HG03432 (cell line): ENCODE measurements at regions not wholly inside any gene's neighbourhood (a gene's known extent, or its start where the extent isn't known, plus 50 kb on each side); places are given as distances from the start of the nearest gene placed in this dataset.
"Not testable (repeated sequence)": the region's sequence is repeated elsewhere in the genome, so short reads cannot be mapped to it uniquely, and the experiment has no call there.

Source experiments
- ATAC-seq: cut with Tn5 transposase; IDR thresholded peaks from one replicate; pipeline ENCODE4 v1.9.1; 2021; ENCODE audit warnings: mild to moderate bottlenecking, moderate library complexity; ENCODE audit not compliant: unreplicated experiment

- ATAC-seq = no peak
Observed at GRCh38 chrY:16715278-16715677, 1164.7 kb downstream of the CDY2B start.

GRCh38 chrY:16673102-16673787, 1206.8 kb downstream of the CDY2B start:
- ATAC-seq = no peak

GRCh38 chrY:16668402-16668801, 1211.6 kb downstream of the CDY2B start:
- no peak for ATAC-seq

GRCh38 chrY:16662741-16663140, 1217.3 kb downstream of the CDY2B start:
- ATAC-seq = no peak

- no peak for ATAC-seq
Observed at GRCh38 chrY:16659340-16659739, 1220.7 kb downstream of the CDY2B start.

- no peak for ATAC-seq
Observed at GRCh38 chrY:16653971-16654370, 1226.0 kb downstream of the CDY2B start.

GRCh38 chrY:16645991-16646390, 1234.0 kb downstream of the CDY2B start:
- ATAC-seq = no peak

- no peak for ATAC-seq
Observed at GRCh38 chrY:16645449-16645848, 1234.6 kb downstream of the CDY2B start.

- ATAC-seq = peak; percentile 70
Observed at GRCh38 chrY:16644270-16644800, 1235.7 kb downstream of the CDY2B start.

GRCh38 chrY:16639777-16640176, 1240.2 kb downstream of the CDY2B start:
- peak; percentile 44 for ATAC-seq

- not testable (repeated sequence) for ATAC-seq
Observed at GRCh38 chrY:16638743-16639142, 1241.3 kb downstream of the CDY2B start.

- peak; percentile 97 for ATAC-seq
Observed at GRCh38 chrY:16636254-16636653, 1243.8 kb downstream of the CDY2B start.

- no peak for ATAC-seq
Observed at GRCh38 chrY:16629146-16629545, 1250.9 kb downstream of the CDY2B start.

GRCh38 chrY:16627122-16627521, 1252.9 kb downstream of the CDY2B start:
- no peak for ATAC-seq

GRCh38 chrY:16616201-16616975, 1263.6 kb downstream of the CDY2B start:
- no peak for ATAC-seq

GRCh38 chrY:16608679-16609078, 1271.3 kb downstream of the CDY2B start:
- no peak for ATAC-seq

GRCh38 chrY:16602146-16602545, 1277.9 kb downstream of the CDY2B start:
- no peak for ATAC-seq

- ATAC-seq = no peak
Observed at GRCh38 chrY:16601626-16602025, 1278.4 kb downstream of the CDY2B start.

GRCh38 chrY:16572061-16572460, 1308.0 kb downstream of the CDY2B start:
- ATAC-seq = no peak

GRCh38 chrY:16562491-16562890, 1317.5 kb downstream of the CDY2B start:
- peak; percentile 69 for ATAC-seq

- ATAC-seq = no peak
Observed at GRCh38 chrY:16522021-16522420, 1358.0 kb downstream of the CDY2B start.

- no peak for ATAC-seq
Observed at GRCh38 chrY:16502733-16503214, 1377.2 kb downstream of the CDY2B start.
